H54 (cell line): ENCODE measurements at regions not wholly inside any gene's neighbourhood (a gene's known extent, or its start where the extent isn't known, plus 50 kb on each side); places are given as distances from the start of the nearest gene placed in this dataset.
"Not testable (repeated sequence)": the region's sequence is repeated elsewhere in the genome, so short reads cannot be mapped to it uniquely, and the experiment has no call there.

ENCODE experiments used
- DNase-seq: peaks from one replicate; pipeline ENCODE4 v3.0.0; 2011; ENCODE audit warnings: low spot score, mixed read lengths; ENCODE audit not compliant: insufficient read length
- FAIRE-seq: peaks from 3 replicates; lab custom pipeline; 2011; peaks lifted over from hg19 to GRCh38; lab: Jason Lieb, UNC
- POLR2A ChIP-seq: IDR thresholded peaks from 2 replicates; pipeline ENCODE4 v1.6.1; 2011; ENCODE audit warnings: low read depth, mild to moderate bottlenecking, low read length

DNA sequence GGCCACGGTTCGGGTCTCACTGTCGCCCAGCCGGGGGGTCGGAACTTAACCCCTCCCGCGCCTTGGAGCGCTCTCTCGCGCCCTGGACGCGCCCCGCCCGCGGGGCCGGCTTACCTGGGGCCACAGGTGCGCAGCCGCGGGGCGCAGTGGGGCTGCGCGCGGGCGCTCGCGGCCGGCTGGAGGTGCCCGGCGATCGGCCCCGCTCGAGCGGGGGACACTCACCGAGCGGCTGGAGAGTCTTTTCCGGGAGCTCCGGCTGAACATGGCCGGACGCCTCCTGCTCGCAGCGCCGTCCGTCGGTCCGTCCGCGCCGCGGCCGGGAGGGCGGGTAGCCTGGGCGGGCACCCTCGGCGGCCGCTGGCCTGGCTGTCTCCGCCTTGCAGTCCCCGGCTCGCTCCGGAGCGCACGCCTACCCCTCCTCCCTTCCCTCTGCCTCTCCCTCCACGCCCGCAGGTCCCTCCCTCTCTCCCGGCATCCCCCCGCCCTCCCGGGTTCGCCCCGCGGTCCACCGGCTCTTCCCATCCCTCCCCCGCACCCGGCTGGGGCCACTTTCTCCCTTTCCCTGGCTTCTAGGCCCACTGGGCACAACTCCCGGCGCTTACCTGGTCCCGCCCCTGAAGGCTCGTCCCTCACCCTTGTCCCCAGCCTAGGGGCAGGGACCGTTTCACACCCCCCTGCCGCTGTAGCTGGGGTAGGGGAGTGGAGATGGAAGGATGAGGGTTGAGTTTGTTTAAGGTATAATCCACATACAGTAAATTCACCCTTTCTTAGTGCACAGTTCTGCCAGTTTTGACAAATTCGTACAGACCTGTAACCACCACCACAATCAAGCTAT is 220.1 kb upstream of the PRICKLE2 start:
- DNase-seq: no peak
- no peak for TF ChIP-seq POLR2A
- FAIRE-seq: no peak

GRCh38 chr3:64444490-64445108 is 219.3 kb upstream of the PRICKLE2 start:
- FAIRE-seq: no peak
- no peak for DNase-seq
- TF ChIP-seq POLR2A: no peak

GRCh38 chr3:64443546-64444381 is 218.5 kb upstream of the PRICKLE2 start:
- FAIRE-seq (no peak), DNase-seq (no peak)
- TF ChIP-seq POLR2A: no peak

DNA sequence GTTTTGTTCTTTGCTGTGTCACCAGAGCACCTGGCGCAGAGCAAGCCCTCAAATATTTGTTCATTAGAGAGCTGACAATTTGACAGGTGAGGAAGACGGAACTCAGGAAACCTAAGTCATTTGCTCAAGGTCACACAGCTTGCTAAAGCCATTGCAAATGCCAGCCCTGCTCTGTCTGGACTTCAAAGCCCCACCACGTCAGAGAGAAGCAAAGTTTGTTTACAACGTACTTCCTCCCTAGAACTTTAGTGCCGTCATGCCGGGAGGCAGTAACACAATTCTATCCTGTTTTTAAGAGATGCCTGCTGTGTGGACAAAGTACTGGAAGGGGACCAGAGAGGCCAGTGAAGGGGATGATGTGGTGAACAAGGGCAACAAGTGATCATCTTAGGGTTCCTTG is 216.6 kb upstream of the PRICKLE2 start:
- TF ChIP-seq POLR2A: no peak
- FAIRE-seq: no peak
- no peak for DNase-seq

DNA sequence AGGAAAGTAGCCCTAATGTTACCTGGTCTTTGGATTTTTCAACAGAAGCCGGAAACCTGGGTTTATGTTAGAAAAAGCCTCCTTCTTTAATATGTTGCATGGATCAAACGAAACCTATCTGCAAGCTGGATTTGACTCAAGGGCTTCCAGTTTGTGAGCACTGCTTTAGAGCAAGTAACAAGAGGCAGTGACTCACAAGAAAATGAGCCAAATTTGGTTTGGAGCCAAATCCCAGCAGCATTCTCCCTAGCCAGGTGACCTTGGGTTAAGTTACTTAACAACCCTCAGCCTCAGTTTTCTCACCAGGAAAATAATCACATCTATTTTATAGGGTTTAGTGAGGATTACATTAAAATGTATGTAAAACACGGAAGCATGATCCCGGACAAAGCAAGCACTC is 215.2 kb upstream of the PRICKLE2 start:
- peak; percentile 94 for FAIRE-seq
- TF ChIP-seq POLR2A: no peak
- no peak for DNase-seq

DNA sequence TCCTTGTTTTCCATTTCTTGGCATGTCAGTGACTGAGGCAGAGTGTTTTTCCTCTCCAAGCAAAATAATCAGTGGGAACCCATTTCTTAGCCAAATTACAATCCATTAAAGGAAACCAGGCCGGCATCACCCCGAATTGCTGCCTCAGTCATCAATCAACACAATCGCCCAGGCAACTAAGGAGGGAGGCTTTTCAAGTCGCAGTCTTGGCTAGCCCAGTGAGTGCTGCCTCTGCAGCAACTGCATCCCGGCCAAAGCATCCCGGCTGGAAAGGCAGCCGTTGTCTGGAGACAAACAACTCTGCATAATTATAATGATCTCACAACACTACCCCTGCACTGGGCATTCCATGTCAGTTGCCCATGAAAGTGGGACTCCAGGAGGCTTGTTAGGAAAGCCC is 213.5 kb upstream of the PRICKLE2 start:
- TF ChIP-seq POLR2A: no peak
- no peak for FAIRE-seq
- no peak for DNase-seq

DNA sequence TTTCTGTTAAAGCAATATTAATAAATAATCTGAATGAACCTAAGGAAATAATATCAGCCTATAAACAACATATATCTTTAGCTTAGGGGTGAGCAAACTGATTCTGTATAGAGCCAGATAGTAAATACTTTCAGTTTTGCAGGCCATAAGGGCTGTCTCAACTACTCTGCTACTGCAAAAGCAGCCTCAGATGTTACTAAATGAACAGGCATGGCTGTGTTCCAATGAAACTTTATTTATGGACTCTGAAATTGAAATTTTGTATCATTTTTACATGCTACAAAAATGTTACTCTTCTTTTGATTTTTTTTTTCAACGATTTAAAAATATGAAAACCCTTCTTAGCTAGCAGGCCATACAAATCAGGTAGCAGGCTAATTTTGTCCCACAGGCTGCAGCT is 212.8 kb upstream of the PRICKLE2 start:
- no peak for FAIRE-seq
- no peak for DNase-seq
- TF ChIP-seq POLR2A: no peak

DNA sequence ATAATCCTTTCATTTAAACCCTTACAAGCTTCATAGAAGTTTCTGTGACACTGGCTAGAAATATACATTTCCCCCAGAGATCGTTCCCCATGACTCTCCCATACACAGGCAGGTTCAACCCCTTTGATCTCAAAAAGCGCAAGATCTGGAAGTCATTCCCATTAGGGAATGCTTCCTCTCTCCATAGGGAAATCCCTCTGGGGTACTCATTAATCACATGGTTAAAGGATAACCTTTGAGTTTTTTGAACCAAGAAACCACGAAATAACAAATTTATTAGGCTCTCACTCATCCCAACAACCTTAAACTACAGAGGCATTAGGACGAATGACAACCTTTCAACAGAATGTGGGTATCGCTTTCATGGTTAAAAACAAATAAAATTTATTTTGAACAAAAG is 211.9 kb upstream of the PRICKLE2 start:
- DNase-seq (no peak), FAIRE-seq (no peak)
- no peak for TF ChIP-seq POLR2A

DNA sequence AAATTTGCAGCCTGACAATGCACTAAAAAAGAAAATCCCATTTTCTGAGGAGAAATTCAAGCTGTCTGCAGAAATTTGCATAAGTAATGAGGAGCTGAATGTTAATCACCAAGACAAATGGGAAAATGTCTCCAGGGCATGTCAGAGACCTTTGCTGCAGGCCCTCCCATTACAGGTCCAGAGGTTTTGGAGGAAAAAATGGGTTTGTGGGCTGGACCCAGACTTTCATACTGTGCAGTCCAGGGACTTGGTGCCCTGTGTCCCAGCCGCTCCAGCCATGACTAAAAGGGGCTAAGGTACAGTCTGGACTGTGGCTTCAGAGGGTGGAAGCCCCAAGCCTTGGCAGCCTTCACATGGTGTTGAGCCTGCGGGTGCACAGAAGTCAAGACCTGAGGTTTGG is 209.8 kb upstream of the PRICKLE2 start:
- DNase-seq, FAIRE-seq: not testable (repeated sequence)

- TF ChIP-seq POLR2A: no peak
- FAIRE-seq (no peak), DNase-seq (no peak)
Measured at GRCh38 chr3:64432870-64433269, 207.6 kb upstream of the PRICKLE2 start.

- DNase-seq: no peak
- FAIRE-seq: no peak
- no peak for TF ChIP-seq POLR2A
Measured at GRCh38 chr3:64431526-64432091, 206.3 kb upstream of the PRICKLE2 start.

GRCh38 chr3:64427671-64428070 is 202.4 kb upstream of the PRICKLE2 start:
- no peak for TF ChIP-seq POLR2A
- FAIRE-seq (no peak), DNase-seq (no peak)

DNA sequence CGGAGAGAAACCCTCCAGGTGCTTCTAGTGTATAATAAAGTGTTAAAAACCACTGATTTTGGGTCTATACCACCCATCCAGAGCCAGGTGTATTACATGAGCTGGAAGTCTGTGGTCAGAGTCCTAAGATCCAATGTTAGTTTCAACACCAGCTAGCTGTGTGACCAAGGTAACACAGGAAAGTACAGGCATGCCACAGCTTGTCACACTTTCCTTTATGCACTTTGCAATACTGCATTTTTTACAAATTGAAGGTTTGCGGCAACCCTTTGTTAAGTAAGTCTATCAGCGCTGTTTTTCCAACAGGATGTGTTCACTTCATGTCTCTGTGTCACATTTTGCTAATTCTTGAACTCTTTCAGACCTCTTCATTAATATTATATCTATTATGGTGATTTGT is 201.3 kb upstream of the PRICKLE2 start:
- FAIRE-seq (no peak), DNase-seq (no peak)
- no peak for TF ChIP-seq POLR2A

- no peak for TF ChIP-seq POLR2A
- FAIRE-seq (no peak), DNase-seq (no peak)
Measured at GRCh38 chr3:64422932-64423331, 197.7 kb upstream of the PRICKLE2 start.
